ENCODE measurements at regions not wholly inside any gene's neighbourhood (a gene's known extent, or its start where the extent isn't known, plus 50 kb on each side); places are given as distances from the start of the nearest gene placed in this dataset.

- Histone ChIP-seq H3K18ac (ENCODE audit: low read depth in 1 of 2, low read length in 2 of 2) (no peak overlapping the region), H2BK15ac (ENCODE audit: low read depth, poor library complexity, severe bottlenecking) (no peak overlapping the region), H2AFZ (ENCODE audit: low read depth, low read length) (no peak overlapping the region), H3K9ac (ENCODE audit: low read length) (no peak overlapping the region), H3K27ac (ENCODE audit: low read length, poor library complexity, severe bottlenecking) (no peak overlapping the region), H4K8ac (ENCODE audit: low read length) (no peak overlapping the region), H3K79me1 (replicated peaks; ENCODE audit: low read length, poor library complexity, severe bottlenecking) (no peaks in the 10 kb centered on the region), H3K14ac (ENCODE audit: low read length in 2 of 2) (no peak overlapping the region), H2BK12ac (ENCODE audit: low read length in 2 of 2) (no peak overlapping the region), H4K91ac (ENCODE audit: low read length) (no peak overlapping the region), H3K36me3 (ENCODE audit: control insufficient read depth in 1 of 2, insufficient read depth in 2 of 2, low read depth in 1 of 2, low read length in 2 of 2) (no peaks in the 10 kb centered on the region), H3K4me3 (ENCODE audit: insufficient read depth in 1 of 2, low read depth in 1 of 2, low read length in 2 of 2) (no peak overlapping the region), H2BK120ac (ENCODE audit: low read depth, low read length) (no peak overlapping the region), H3K4ac (ENCODE audit: low read depth in 1 of 2, low read length in 2 of 2) (no peak overlapping the region), H3K4me2 (ENCODE audit: low read length, poor library complexity, severe bottlenecking) (no peak overlapping the region), H3K27me3 (ENCODE audit: control insufficient read depth in 1 of 2, insufficient read depth in 1 of 2, low read length in 2 of 2) (no peaks in the 10 kb centered on the region), H3K23ac (ENCODE audit: low read length in 2 of 2) (no peak overlapping the region), H3K9me3 (ENCODE audit: control insufficient read depth, low read length) (no peaks in the 10 kb centered on the region), H2BK5ac (ENCODE audit: low read depth, low read length, poor library complexity, severe bottlenecking) (no peak overlapping the region), H2AK5ac (ENCODE audit: low read length, severe bottlenecking) (no peak overlapping the region), H3K4me1 (ENCODE audit: control insufficient read depth, insufficient read depth, low read depth, low read length) (no peaks in the 10 kb centered on the region)
- DNase-seq: no peak
- WGBS: 80% methylated on average over 4 of the region's 4 CpGs
These were observed 77.5 kb downstream of the MID1IP1 start for GRCh38 chrX:38878641-38879340.

DNA sequence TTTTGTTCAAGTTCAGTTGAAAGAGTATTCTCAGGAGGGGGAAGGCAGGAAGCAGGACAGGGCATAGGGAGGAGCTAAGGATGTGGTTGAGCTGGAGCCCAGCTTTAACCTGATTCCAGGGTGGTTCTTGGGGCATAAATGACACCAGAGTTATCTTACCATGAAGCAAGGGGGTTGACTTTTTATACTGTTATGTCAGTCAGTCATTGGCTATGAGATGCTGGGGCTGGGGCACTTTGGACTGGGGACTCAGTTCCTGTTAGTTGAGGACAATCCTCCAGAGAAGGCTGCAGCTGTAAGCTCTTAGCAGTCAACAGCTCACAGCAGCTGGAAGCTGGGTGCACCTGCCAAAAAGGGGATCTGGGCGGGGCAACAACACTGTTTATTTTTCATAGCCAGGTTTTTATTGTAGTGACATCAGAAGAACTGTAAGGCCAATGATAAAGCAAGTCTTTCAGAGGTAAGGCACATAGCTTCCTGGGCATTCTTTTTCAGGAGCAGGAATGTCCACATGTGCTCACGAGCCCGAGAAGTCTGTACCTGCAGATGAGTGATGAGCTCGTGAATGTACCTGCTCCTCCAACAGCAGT, 78.5 kb downstream of the MID1IP1 start:
- Histone ChIP-seq H2BK15ac (ENCODE audit: low read depth, poor library complexity, severe bottlenecking) (no peak overlapping the region), H4K8ac (ENCODE audit: low read length) (no peak overlapping the region), H2AFZ (ENCODE audit: low read depth, low read length) (no peak overlapping the region), H3K9ac (ENCODE audit: low read length) (no peak overlapping the region), H3K23ac (ENCODE audit: low read length in 2 of 2) (no peak overlapping the region), H3K4me3 (ENCODE audit: insufficient read depth in 1 of 2, low read depth in 1 of 2, low read length in 2 of 2) (peak overlapping the region in 1 of 2 experiments; percentile 1), H2BK120ac (ENCODE audit: low read depth, low read length) (no peak overlapping the region), H3K79me1 (replicated peaks; ENCODE audit: low read length, poor library complexity, severe bottlenecking) (no peaks in the 10 kb centered on the region), H3K9me3 (ENCODE audit: control insufficient read depth, low read length) (peaks cover 5% of the 10 kb centered on the region), H2BK12ac (ENCODE audit: low read length in 2 of 2) (no peak overlapping the region), H3K4me2 (ENCODE audit: low read length, poor library complexity, severe bottlenecking) (no peak overlapping the region), H3K4ac (ENCODE audit: low read depth in 1 of 2, low read length in 2 of 2) (no peak overlapping the region), H3K4me1 (ENCODE audit: control insufficient read depth, insufficient read depth, low read depth, low read length) (no peaks in the 10 kb centered on the region), H2AK5ac (ENCODE audit: low read length, severe bottlenecking) (no peak overlapping the region), H3K18ac (ENCODE audit: low read depth in 1 of 2, low read length in 2 of 2) (no peak overlapping the region), H3K27me3 (ENCODE audit: control insufficient read depth in 1 of 2, insufficient read depth in 1 of 2, low read length in 2 of 2) (no peaks in the 10 kb centered on the region), H2BK5ac (ENCODE audit: low read depth, low read length, poor library complexity, severe bottlenecking) (no peak overlapping the region), H3K27ac (ENCODE audit: low read length, poor library complexity, severe bottlenecking) (no peak overlapping the region), H4K91ac (ENCODE audit: low read length) (no peak overlapping the region), H3K14ac (ENCODE audit: low read length in 2 of 2) (no peak overlapping the region), H3K36me3 (ENCODE audit: control insufficient read depth in 1 of 2, insufficient read depth in 2 of 2, low read depth in 1 of 2, low read length in 2 of 2) (no peaks in the 10 kb centered on the region)
- WGBS: 90% methylated on average over 4 of the region's 4 CpGs
- DNase-seq: no peak

DNA sequence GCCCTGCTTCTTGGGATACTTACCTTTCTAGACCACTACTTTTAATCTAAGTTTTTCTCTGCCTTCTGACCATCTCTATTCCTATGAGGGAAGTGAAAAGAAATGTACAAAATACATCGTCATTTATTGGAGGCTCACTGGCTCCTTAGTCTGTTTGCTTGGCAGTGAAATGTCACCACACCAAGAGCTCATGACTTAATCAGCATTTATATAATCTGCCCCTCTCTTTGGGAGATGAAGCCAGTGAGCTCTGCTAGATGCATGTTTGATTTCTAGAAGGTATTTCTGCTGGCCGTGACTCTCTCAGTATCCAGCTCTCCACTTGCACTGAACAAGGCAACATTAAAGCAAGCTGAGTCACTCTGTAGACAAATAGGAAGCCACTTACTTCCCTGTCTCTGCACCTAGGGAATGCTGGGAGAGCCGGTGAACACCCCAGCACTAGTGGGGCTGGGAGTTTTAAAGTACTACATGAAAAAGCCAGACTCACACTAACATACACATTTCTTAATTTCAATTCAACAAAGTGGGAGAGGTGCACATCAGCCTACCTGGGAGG, 79.1 kb downstream of the MID1IP1 start:
- no peak overlapping the region for H4K91ac ChIP-seq (ENCODE audit: low read length)
- H3K79me1 ChIP-seq (replicated peaks; ENCODE audit: low read length, poor library complexity, severe bottlenecking): no peaks in the 10 kb centered on the region
- no peaks in the 10 kb centered on the region for H3K27me3 ChIP-seq (ENCODE audit: control insufficient read depth in 1 of 2, insufficient read depth in 1 of 2, low read length in 2 of 2)
- no peak overlapping the region for H3K14ac ChIP-seq (ENCODE audit: low read length in 2 of 2)
- H3K4me1 ChIP-seq (ENCODE audit: control insufficient read depth, insufficient read depth, low read depth, low read length): no peaks in the 10 kb centered on the region
- no peak overlapping the region for H2AK5ac ChIP-seq (ENCODE audit: low read length, severe bottlenecking)
- WGBS: 22% methylated on average over 1 of the region's 3 CpGs
- peak overlapping the region in 1 of 2 experiments; percentile 1 for H3K4me3 ChIP-seq (ENCODE audit: insufficient read depth in 1 of 2, low read depth in 1 of 2, low read length in 2 of 2)
- no peak overlapping the region for H3K4ac ChIP-seq (ENCODE audit: low read depth in 1 of 2, low read length in 2 of 2)
- no peak overlapping the region for H2AFZ ChIP-seq (ENCODE audit: low read depth, low read length)
- H3K4me2 ChIP-seq (ENCODE audit: low read length, poor library complexity, severe bottlenecking): no peak overlapping the region
- peak overlapping the region; percentile 37 for H4K8ac ChIP-seq (ENCODE audit: low read length)
- H3K36me3 ChIP-seq (ENCODE audit: control insufficient read depth in 1 of 2, insufficient read depth in 2 of 2, low read depth in 1 of 2, low read length in 2 of 2): no peaks in the 10 kb centered on the region
- H3K27ac ChIP-seq (ENCODE audit: low read length, poor library complexity, severe bottlenecking): no peak overlapping the region
- H3K23ac ChIP-seq (ENCODE audit: low read length in 2 of 2): no peak overlapping the region
- no peak overlapping the region for H3K18ac ChIP-seq (ENCODE audit: low read depth in 1 of 2, low read length in 2 of 2)
- H2BK5ac ChIP-seq (ENCODE audit: low read depth, low read length, poor library complexity, severe bottlenecking): no peak overlapping the region
- H3K9ac ChIP-seq (ENCODE audit: low read length): peak overlapping the region; percentile 7
- H2BK12ac ChIP-seq (ENCODE audit: low read length in 2 of 2): no peak overlapping the region
- H3K9me3 ChIP-seq (ENCODE audit: control insufficient read depth, low read length): peaks cover 10% of the 10 kb centered on the region
- DNase-seq: no peak
- H2BK120ac ChIP-seq (ENCODE audit: low read depth, low read length): no peak overlapping the region
- no peak overlapping the region for H2BK15ac ChIP-seq (ENCODE audit: low read depth, poor library complexity, severe bottlenecking)

- Histone ChIP-seq H2BK5ac (ENCODE audit: low read depth, low read length, poor library complexity, severe bottlenecking) (no peak overlapping the region), H2BK15ac (ENCODE audit: low read depth, poor library complexity, severe bottlenecking) (no peak overlapping the region), H3K9me3 (ENCODE audit: control insufficient read depth, low read length) (peaks cover 10% of the 10 kb centered on the region), H3K79me1 (replicated peaks; ENCODE audit: low read length, poor library complexity, severe bottlenecking) (no peaks in the 10 kb centered on the region), H2BK120ac (ENCODE audit: low read depth, low read length) (no peak overlapping the region), H2BK12ac (ENCODE audit: low read length in 2 of 2) (no peak overlapping the region), H3K4me3 (ENCODE audit: insufficient read depth in 1 of 2, low read depth in 1 of 2, low read length in 2 of 2) (no peak overlapping the region), H4K91ac (ENCODE audit: low read length) (no peak overlapping the region), H3K23ac (ENCODE audit: low read length in 2 of 2) (no peak overlapping the region), H3K4me1 (ENCODE audit: control insufficient read depth, insufficient read depth, low read depth, low read length) (no peaks in the 10 kb centered on the region), H3K18ac (ENCODE audit: low read depth in 1 of 2, low read length in 2 of 2) (no peak overlapping the region), H3K4me2 (ENCODE audit: low read length, poor library complexity, severe bottlenecking) (no peak overlapping the region), H3K27ac (ENCODE audit: low read length, poor library complexity, severe bottlenecking) (no peak overlapping the region), H2AK5ac (ENCODE audit: low read length, severe bottlenecking) (no peak overlapping the region), H4K8ac (ENCODE audit: low read length) (no peak overlapping the region), H3K14ac (ENCODE audit: low read length in 2 of 2) (no peak overlapping the region), H3K4ac (ENCODE audit: low read depth in 1 of 2, low read length in 2 of 2) (no peak overlapping the region), H3K27me3 (ENCODE audit: control insufficient read depth in 1 of 2, insufficient read depth in 1 of 2, low read length in 2 of 2) (no peaks in the 10 kb centered on the region), H2AFZ (ENCODE audit: low read depth, low read length) (no peak overlapping the region), H3K36me3 (ENCODE audit: control insufficient read depth in 1 of 2, insufficient read depth in 2 of 2, low read depth in 1 of 2, low read length in 2 of 2) (no peaks in the 10 kb centered on the region), H3K9ac (ENCODE audit: low read length) (no peak overlapping the region)
- 94% methylated on average over 2 of the region's 2 CpGs for WGBS
- no peak for DNase-seq
These were observed 79.8 kb downstream of the MID1IP1 start for GRCh38 chrX:38881066-38881465.
